RWPE2 (cell line): ENCODE measurements at regions not wholly inside any gene's neighbourhood (a gene's known extent, or its start where the extent isn't known, plus 50 kb on each side); places are given as distances from the start of the nearest gene placed in this dataset.
A peak's percentile ranks its signal among the peaks of the same experiment; 100 is the strongest.

ENCODE experiments used
- ATAC-seq: fragments of 200-7000 bp; cut with Tn5 transposase; 3 replicates; pipeline ENCODE4 v1.9.1; 2021; ENCODE audit warnings: low read depth
- DNase-seq: peaks from one replicate; pipeline ENCODE4 v3.0.0-alpha.2; 2020; ENCODE audit warnings: low spot score
- H3K27ac ChIP-seq: fragments of 450-650 bp; 2 replicates; pipeline ENCODE4 v1.5.1; 2017; ENCODE audit warnings: mild to moderate bottlenecking; ENCODE audit not compliant: poor library complexity, severe bottlenecking
- H3K27me3 ChIP-seq: fragments of 250-450 bp; sonication (Bioruptor Pico); 2 replicates; pipeline ENCODE4 v1.5.1; 2021; ENCODE audit warnings: mild to moderate bottlenecking, moderate library complexity; ENCODE audit not compliant: insufficient read depth, poor library complexity, severe bottlenecking
- H3K36me3 ChIP-seq: fragments of 250-450 bp; sonication (Bioruptor Pico); 2 replicates; pipeline ENCODE4 v1.5.1; 2020; ENCODE audit warnings: low read depth, mild to moderate bottlenecking, moderate library complexity
- H3K4me1 ChIP-seq: fragments of 250-450 bp; sonication (Bioruptor Pico); 2 replicates; pipeline ENCODE4 v1.5.1; 2021; ENCODE audit warnings: mild to moderate bottlenecking, moderate library complexity; ENCODE audit not compliant: insufficient read depth, poor library complexity, severe bottlenecking
- H3K4me3 ChIP-seq: fragments of 250-450 bp; sonication (Bioruptor Pico); 2 replicates; pipeline ENCODE4 v1.5.1; 2021; ENCODE audit warnings: mild to moderate bottlenecking, moderate library complexity; ENCODE audit not compliant: severe bottlenecking
- H3K9me3 ChIP-seq: fragments of 250-450 bp; sonication (Bioruptor Pico); 2 replicates; pipeline ENCODE4 v1.5.1; 2021; ENCODE audit warnings: mild to moderate bottlenecking, moderate library complexity; ENCODE audit not compliant: severe bottlenecking
- TF ChIP-seq, protein P1 (sequence below): fragments of 450-650 bp; IDR thresholded peaks from one replicate; pipeline ENCODE4 v1.5.1; 2017; ENCODE audit warnings: mild to moderate bottlenecking, moderate library complexity; ENCODE audit not compliant: poor library complexity, severe bottlenecking

DNA sequence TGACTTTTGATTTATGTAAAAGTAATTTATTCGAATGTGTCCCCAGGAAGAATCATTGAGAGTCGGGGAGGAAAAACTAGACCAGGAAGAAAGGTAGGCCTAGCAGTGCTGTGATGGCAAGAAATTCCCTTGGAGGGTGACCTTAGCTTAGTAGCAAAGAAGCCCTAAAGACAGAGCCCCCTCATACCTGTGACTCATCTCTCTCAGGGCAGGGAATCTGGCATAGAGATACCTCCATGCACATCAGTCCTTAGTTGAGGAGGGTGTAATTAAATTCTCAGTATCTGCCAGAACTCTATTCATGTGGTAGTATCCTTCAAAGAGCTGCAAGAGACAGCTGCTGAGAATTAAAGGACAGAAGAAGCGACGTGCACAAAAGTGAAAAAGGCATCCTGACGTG, 360.3 kb downstream of the FBXO15 start:
- Histone ChIP-seq H3K4me3 (no peak overlapping the region), H3K4me1 (peaks cover 26% of the 10 kb centered on the region), H3K36me3 (no peaks in the 10 kb centered on the region), H3K9me3 (no peaks in the 10 kb centered on the region), H3K27me3 (no peaks in the 10 kb centered on the region), H3K27ac (no peak overlapping the region)
- no peak for DNase-seq
- no peak for ATAC-seq
- TF ChIP-seq, protein P1, sequence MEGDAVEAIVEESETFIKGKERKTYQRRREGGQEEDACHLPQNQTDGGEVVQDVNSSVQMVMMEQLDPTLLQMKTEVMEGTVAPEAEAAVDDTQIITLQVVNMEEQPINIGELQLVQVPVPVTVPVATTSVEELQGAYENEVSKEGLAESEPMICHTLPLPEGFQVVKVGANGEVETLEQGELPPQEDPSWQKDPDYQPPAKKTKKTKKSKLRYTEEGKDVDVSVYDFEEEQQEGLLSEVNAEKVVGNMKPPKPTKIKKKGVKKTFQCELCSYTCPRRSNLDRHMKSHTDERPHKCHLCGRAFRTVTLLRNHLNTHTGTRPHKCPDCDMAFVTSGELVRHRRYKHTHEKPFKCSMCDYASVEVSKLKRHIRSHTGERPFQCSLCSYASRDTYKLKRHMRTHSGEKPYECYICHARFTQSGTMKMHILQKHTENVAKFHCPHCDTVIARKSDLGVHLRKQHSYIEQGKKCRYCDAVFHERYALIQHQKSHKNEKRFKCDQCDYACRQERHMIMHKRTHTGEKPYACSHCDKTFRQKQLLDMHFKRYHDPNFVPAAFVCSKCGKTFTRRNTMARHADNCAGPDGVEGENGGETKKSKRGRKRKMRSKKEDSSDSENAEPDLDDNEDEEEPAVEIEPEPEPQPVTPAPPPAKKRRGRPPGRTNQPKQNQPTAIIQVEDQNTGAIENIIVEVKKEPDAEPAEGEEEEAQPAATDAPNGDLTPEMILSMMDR, result no peak

DNA sequence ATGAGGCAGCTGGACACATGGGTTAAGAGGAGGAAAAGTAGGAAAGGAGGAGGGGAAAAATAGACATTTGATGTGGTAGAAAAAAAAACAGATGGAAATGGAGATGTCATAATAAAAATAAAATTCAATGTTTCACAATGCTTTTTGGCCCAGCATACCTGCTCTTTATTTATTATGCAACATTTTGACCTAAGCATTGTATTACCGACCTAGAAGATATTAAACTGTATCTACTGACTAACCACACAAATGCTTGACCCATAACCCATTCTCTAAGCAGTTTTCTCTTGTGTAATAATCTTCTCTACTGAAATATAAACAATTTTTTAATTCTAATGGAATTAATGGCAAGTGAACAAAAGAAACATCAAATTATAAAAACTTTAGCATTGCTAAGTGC, 362.3 kb downstream of the FBXO15 start:
- no peaks in the 10 kb centered on the region for H3K36me3 ChIP-seq
- TF ChIP-seq, protein P1, result no peak
- H3K27me3 ChIP-seq, result no peaks in the 10 kb centered on the region
- no peak overlapping the region for H3K27ac ChIP-seq
- no peak overlapping the region for H3K4me3 ChIP-seq
- DNase-seq (no peak), ATAC-seq (peak; percentile 87)
- H3K4me1 ChIP-seq, result peaks cover 16% of the 10 kb centered on the region
- no peaks in the 10 kb centered on the region for H3K9me3 ChIP-seq

DNA sequence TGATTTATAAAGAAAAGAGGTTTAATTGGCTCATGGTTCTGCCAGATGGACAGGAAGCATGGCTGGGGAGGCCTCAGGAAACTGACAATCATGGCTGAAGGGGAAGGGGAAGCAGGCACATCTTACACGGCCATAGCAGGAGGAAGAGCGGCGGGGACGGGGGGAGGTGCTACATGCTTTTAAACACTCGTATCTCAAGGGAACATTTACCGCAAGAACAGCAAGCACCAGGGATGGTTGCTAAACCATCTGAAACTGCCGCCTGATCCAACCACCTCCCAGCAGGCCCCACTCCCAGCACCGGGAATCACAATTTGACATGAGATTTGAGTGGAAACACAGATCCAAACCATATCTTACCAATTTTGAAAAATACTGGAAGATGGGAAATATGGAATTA, 362.8 kb downstream of the FBXO15 start:
- H3K9me3 ChIP-seq, result no peaks in the 10 kb centered on the region
- peaks cover 11% of the 10 kb centered on the region for H3K4me1 ChIP-seq
- no peaks in the 10 kb centered on the region for H3K27me3 ChIP-seq
- TF ChIP-seq, protein P1, result no peak
- H3K27ac ChIP-seq, result no peak overlapping the region
- no peaks in the 10 kb centered on the region for H3K36me3 ChIP-seq
- DNase-seq (no peak), ATAC-seq (no peak)
- H3K4me3 ChIP-seq, result no peak overlapping the region

DNA sequence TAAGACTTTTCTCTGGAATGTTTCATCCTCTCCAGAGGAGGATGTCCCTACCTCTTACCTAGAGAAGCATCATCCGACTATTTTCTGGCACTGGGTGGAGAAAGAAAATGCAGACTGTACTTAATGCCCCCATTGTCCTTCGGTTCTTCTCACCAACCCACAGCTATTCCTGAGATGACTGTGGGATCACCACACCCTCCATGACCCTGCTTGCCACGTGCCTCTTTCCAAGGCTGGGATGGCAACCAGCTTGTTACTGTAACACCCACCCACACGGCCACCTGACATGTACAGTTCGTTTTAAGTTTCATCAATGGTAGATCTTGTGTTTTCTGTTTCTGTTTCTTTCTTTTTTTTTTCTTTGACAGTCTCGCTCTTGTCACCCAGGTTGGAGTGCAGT, 365.2 kb downstream of the FBXO15 start:
- no peak overlapping the region for H3K27ac ChIP-seq
- no peaks in the 10 kb centered on the region for H3K9me3 ChIP-seq
- H3K36me3 ChIP-seq, result no peaks in the 10 kb centered on the region
- ATAC-seq, result no peak
- H3K4me3 ChIP-seq, result no peak overlapping the region
- DNase-seq, result no peak
- no peaks in the 10 kb centered on the region for H3K27me3 ChIP-seq
- H3K4me1 ChIP-seq, result peaks cover 10% of the 10 kb centered on the region
- TF ChIP-seq, protein P1, result no peak

DNA sequence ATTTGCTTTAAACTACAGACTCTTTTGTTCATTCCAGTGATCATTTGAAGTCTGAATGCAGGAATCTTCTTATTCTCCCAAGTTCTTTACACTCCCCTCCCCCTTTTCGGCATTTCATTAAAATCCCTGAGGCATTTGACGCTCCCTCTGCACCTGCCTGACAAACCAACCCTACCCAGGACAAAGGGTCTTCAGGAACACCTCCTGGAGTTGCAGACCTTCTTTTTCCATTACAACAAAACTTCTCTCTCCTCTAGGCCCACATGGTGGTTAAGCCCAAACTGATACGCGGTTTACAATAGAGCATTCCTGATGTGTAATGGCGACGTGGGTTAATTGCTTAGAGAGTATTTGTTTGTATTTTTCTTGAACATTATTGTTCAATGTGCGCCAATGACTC, 367.4 kb downstream of the FBXO15 start:
- peaks cover 5% of the 10 kb centered on the region for H3K4me1 ChIP-seq

More for the DNA sequence above, 367.4 kb downstream of the FBXO15 start:
- TF ChIP-seq, protein P1, result no peak
- H3K9me3 ChIP-seq, result no peaks in the 10 kb centered on the region
- no peaks in the 10 kb centered on the region for H3K27me3 ChIP-seq
- H3K36me3 ChIP-seq, result no peaks in the 10 kb centered on the region
- no peak overlapping the region for H3K27ac ChIP-seq
- no peak overlapping the region for H3K4me3 ChIP-seq
- DNase-seq, result no peak
- no peak for ATAC-seq
